Mononuclear cell (primary cell): ENCODE measurements at regions not wholly inside any gene's neighbourhood (a gene's known extent, or its start where the extent isn't known, plus 50 kb on each side); places are given as distances from the start of the nearest gene placed in this dataset.

ENCODE experiments used
- H3K27me3 ChIP-seq: 2 replicates; pipeline ENCODE4 v1.6.0; 2011; ENCODE audit warnings: low read length, control low read depth; ENCODE audit not compliant: insufficient read depth
- H3K4me1 ChIP-seq: 2 replicates; pipeline ENCODE4 v1.5.1; 2011; ENCODE audit warnings: mild to moderate bottlenecking, low read length, control low read depth; ENCODE audit not compliant: insufficient read depth
- H3K4me3 ChIP-seq: 2 replicates; pipeline ENCODE4 v1.5.1; 2011; ENCODE audit warnings: mild to moderate bottlenecking, low read length, moderate library complexity
- H3K9me3 ChIP-seq: 2 replicates; pipeline ENCODE4 v1.5.1; 2011; ENCODE audit warnings: low read depth, mild to moderate bottlenecking, control low read depth, low read length

DNA sequence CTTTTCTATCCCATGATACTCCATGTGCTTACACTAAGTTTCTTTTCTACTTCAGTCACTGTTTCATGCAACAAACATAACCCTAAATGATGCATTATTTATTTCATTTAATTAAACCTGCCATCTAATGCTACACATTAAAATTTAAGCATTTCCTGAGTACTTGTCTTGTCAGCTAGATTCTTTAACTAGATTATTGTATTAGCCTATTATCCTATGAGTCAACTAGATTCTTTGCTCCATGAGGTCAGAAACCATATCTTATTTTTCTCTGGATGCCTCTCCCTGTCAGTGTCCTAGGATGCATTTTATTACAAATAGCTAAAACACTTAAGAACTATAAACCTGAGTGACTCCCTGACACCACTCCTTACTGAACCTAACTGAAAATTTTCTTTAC, 652.4 kb downstream of the SLC4A3 start:
- H3K4me3 ChIP-seq, result no peak overlapping the region
- H3K9me3 ChIP-seq, result no peaks in the 10 kb centered on the region
- no peaks in the 10 kb centered on the region for H3K4me1 ChIP-seq
- no peaks in the 10 kb centered on the region for H3K27me3 ChIP-seq

DNA sequence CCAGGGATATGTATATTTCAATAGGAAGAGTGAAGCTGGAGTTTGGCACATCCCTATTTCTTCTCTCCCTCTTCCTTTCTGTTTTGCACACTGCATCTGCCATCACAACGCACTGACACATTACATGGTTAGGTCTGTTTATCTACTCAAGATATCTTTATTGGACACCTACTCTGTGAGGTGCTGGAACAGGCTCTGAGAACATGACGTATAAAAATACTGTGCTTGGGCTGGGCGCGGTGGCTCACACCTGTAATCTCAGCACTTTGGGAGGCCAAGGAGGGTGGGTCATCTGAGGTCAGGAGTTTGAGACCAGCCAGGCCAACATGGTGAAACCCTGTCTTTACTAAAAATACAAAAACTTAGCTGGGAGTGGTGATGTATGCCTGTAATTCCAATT, 653.3 kb downstream of the SLC4A3 start:
- no peak overlapping the region for H3K4me3 ChIP-seq
- no peaks in the 10 kb centered on the region for H3K4me1 ChIP-seq
- no peaks in the 10 kb centered on the region for H3K9me3 ChIP-seq
- no peaks in the 10 kb centered on the region for H3K27me3 ChIP-seq

GRCh38 chr2:220281771-220282170, 654.3 kb downstream of the SLC4A3 start:
- no peaks in the 10 kb centered on the region for H3K27me3 ChIP-seq
- no peaks in the 10 kb centered on the region for H3K4me1 ChIP-seq
- H3K4me3 ChIP-seq, result no peak overlapping the region
- no peaks in the 10 kb centered on the region for H3K9me3 ChIP-seq

GRCh38 chr2:220282236-220282635, 654.8 kb downstream of the SLC4A3 start:
- no peak overlapping the region for H3K4me3 ChIP-seq
- no peaks in the 10 kb centered on the region for H3K4me1 ChIP-seq
- no peaks in the 10 kb centered on the region for H3K27me3 ChIP-seq
- no peaks in the 10 kb centered on the region for H3K9me3 ChIP-seq

DNA sequence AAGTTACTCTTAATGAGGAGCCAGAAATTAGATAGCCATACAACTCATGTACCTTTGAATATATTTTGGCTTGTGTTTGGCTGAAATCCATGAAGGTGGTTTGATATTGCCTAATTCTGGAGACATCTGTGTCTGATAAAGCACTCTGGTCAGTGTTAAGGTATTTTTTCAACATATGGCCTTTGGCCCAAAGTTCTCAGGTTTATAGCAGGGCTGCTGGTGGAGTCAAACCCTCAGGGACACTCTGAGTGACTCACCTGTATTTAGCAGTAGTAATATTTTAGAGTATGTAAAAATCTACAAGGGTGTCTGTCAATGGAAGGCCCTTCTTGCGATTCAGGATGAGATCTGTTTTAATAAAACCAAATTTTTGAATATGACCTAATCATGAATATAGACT, 666.5 kb downstream of the SLC4A3 start:
- Histone ChIP-seq H3K27me3 (no peaks in the 10 kb centered on the region), H3K9me3 (no peaks in the 10 kb centered on the region), H3K4me1 (no peaks in the 10 kb centered on the region), H3K4me3 (no peak overlapping the region)

GRCh38 chr2:220296174-220296573, 668.7 kb downstream of the SLC4A3 start:
- no peaks in the 10 kb centered on the region for H3K4me1 ChIP-seq
- no peak overlapping the region for H3K4me3 ChIP-seq
- no peaks in the 10 kb centered on the region for H3K27me3 ChIP-seq
- no peaks in the 10 kb centered on the region for H3K9me3 ChIP-seq

GRCh38 chr2:220297093-220297492, 669.7 kb downstream of the SLC4A3 start:
- H3K4me1 ChIP-seq, result no peaks in the 10 kb centered on the region

DNA sequence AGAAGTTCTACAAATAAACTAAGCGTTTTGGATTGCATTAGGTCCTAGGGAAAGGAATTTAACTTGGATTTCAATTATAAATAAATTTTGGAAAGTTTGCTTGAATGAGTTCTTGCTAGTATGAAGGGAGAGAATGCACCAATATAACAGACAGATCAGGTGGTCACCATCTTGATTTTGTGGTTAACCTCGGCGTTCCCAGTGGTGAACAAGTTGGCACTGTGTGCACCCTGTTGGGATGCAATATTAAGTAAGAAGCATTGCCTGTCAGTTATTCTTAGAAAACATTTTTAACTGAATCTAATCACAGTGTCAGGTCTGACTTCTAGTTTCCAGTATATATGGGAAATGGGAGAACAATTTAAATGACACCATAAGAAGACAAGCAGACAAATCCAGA, 673.4 kb downstream of the SLC4A3 start:
- no peak overlapping the region for H3K4me3 ChIP-seq
- H3K9me3 ChIP-seq, result no peaks in the 10 kb centered on the region
- H3K4me1 ChIP-seq, result no peaks in the 10 kb centered on the region
- no peaks in the 10 kb centered on the region for H3K27me3 ChIP-seq

More at GRCh38 chr2:220297093-220297492, 669.7 kb downstream of the SLC4A3 start:
- Histone ChIP-seq H3K9me3 (no peaks in the 10 kb centered on the region), H3K27me3 (no peaks in the 10 kb centered on the region), H3K4me3 (no peak overlapping the region)

- Histone ChIP-seq H3K9me3 (no peaks in the 10 kb centered on the region), H3K27me3 (no peaks in the 10 kb centered on the region), H3K4me3 (no peak overlapping the region), H3K4me1 (no peaks in the 10 kb centered on the region)
These were observed 675.3 kb downstream of the SLC4A3 start for GRCh38 chr2:220302756-220303155.

DNA sequence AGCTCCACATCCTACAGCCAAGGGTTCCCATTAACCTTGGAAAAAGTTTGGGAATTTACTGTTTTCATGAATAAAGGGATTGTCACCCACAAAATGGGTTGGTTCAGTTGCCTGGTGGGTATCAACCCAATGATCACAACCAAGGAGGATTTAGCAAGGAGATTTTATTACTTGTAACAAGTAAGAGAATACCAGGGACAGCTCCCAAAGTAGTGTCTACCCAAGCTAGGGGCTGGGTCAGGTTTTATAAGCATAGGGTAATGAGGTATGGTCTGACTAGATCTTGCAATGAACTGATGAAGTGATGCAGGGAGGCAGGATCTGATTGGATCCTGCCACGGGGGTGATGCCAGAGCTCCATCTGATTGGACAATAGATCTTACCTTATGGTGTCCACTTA, 681.8 kb downstream of the SLC4A3 start:
- no peaks in the 10 kb centered on the region for H3K4me1 ChIP-seq
- H3K27me3 ChIP-seq, result no peaks in the 10 kb centered on the region
- H3K4me3 ChIP-seq, result no peak overlapping the region
- H3K9me3 ChIP-seq, result no peaks in the 10 kb centered on the region

GRCh38 chr2:220310451-220310861, 683.0 kb downstream of the SLC4A3 start:
- Histone ChIP-seq H3K4me3 (no peak overlapping the region), H3K4me1 (no peaks in the 10 kb centered on the region), H3K9me3 (no peaks in the 10 kb centered on the region), H3K27me3 (no peaks in the 10 kb centered on the region)

DNA sequence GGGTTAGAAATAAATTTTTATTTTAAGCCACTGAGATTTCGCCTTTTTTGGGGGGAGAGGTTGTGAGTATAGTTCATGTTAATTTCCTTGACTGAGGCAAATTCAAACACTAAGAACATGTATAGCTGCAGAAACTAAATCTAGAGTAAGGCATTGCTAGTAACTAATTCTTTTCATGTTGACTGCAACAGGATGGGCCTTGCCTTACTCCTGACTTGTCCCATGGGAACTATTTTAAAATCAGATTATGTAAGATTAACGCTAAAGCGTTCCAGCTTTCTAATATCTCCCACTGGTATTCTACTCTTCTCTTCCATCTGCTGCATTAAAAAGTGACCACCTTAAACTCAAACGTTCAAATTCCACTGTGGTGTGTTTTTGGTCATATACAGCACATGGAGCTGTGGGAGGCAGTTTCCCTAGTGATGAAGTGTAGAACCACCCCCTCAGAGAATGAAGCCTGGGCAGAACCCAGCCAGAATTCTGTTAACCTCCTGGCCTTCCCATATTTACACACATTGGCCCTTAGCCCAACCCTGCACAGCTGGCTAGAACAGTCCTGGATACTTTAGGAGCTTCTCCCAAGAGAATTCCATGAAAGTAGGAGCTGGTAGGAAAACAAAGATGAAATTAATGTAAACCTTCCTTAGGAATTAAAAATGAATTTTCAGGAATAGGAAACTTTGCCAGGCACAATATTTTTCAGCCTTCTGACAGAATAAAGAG, 687.8 kb downstream of the SLC4A3 start:
- no peaks in the 10 kb centered on the region for H3K4me1 ChIP-seq
- H3K27me3 ChIP-seq, result no peaks in the 10 kb centered on the region
- no peaks in the 10 kb centered on the region for H3K9me3 ChIP-seq
- H3K4me3 ChIP-seq, result no peak overlapping the region

- Histone ChIP-seq H3K4me3 (no peak overlapping the region), H3K4me1 (no peaks in the 10 kb centered on the region), H3K27me3 (no peaks in the 10 kb centered on the region), H3K9me3 (no peaks in the 10 kb centered on the region)
These were observed 690.6 kb downstream of the SLC4A3 start for GRCh38 chr2:220318037-220318436.

GRCh38 chr2:220318508-220318907, 691.1 kb downstream of the SLC4A3 start:
- H3K27me3 ChIP-seq, result no peaks in the 10 kb centered on the region
- H3K4me1 ChIP-seq, result no peaks in the 10 kb centered on the region
- H3K4me3 ChIP-seq, result no peak overlapping the region
- H3K9me3 ChIP-seq, result no peaks in the 10 kb centered on the region

DNA sequence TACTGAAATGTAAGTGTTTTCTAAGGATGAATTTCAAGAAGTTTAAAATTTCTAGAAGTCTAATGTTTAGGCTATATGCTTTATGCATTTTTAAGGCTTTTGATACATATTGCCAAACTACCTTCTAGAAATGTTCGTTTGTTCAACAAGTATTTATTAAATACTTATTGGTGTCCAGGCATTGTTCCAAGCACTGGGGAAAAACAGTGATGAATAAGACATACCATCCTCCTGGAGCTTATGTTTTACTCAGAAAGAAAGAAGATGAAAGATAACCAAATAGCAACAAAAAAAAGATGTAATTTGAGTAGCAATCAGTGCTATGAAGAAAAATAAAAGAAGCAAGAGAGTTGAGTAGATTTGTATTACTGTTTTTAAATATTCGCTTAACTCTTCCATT, 692.9 kb downstream of the SLC4A3 start:
- Histone ChIP-seq H3K9me3 (no peaks in the 10 kb centered on the region), H3K4me3 (no peak overlapping the region), H3K27me3 (no peaks in the 10 kb centered on the region), H3K4me1 (no peaks in the 10 kb centered on the region)

GRCh38 chr2:220332886-220333285, 705.5 kb downstream of the SLC4A3 start:
- H3K4me1 ChIP-seq, result no peaks in the 10 kb centered on the region
- no peaks in the 10 kb centered on the region for H3K27me3 ChIP-seq
- peaks cover 10% of the 10 kb centered on the region for H3K9me3 ChIP-seq
- H3K4me3 ChIP-seq, result no peak overlapping the region
